GM21717 (cell line): ENCODE measurements at regions not wholly inside any gene's neighbourhood (a gene's known extent, or its start where the extent isn't known, plus 50 kb on each side); places are given as distances from the start of the nearest gene placed in this dataset.
"Not testable (repeated sequence)": the region's sequence is repeated elsewhere in the genome, so short reads cannot be mapped to it uniquely, and the experiment has no call there.

Experiments
- ATAC-seq: cut with Tn5 transposase; IDR thresholded peaks from one replicate; pipeline ENCODE4 v1.9.1; 2021; ENCODE audit warnings: mild to moderate bottlenecking, moderate library complexity; ENCODE audit not compliant: unreplicated experiment

DNA sequence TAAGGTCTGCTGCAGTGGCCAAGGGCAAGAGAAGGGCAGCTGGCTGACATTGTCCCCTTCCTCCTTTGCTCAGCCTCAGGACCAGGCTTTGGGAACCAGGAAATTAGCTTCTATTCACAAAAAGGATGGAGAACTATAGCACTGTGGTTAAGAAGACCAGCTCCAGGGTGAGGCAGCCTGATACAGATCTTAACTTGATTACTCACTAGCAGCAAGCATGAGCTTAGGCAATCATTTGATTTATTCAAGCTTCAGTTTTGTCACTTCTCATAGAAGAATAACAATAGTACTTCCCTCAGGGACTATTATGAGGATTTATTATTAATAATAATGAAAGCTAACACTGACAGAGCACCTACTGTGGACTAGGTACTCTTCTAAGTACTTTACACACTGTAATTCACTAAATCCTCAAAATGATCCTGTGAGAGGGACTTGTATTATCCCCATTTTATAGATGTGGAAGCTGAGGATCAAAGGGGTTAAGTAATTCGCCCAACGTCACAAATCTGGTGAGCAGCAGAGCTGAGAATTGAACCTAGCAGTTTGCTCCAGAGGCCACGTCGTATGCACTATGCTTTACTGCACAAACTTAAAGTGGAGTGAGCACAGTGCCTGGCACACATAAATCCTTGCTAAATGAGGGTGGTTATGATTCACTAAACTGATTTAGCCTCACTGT lies 130.4 kb upstream of the PAK3 start:
- ATAC-seq, result no peak

DNA sequence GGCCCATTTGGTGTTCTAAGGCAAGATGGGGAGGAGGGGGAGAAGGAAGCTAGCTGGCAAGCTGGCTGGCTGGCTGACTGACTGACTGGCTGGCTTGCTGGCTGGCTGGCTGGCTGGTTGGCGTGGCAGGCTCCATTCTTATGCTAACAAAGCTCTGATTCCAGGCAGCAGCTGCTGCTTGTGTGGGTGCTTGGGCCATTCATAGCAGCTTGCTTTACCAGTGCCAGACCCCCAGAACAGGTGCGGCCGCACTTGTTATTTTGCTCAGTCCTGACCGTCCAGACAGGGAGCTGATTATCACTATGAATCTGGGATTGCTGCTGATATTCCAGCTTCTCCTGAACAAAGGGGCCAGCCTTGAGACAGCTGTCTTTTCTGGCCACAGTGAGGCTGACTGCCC lies 131.2 kb upstream of the PAK3 start:
- no peak for ATAC-seq

DNA sequence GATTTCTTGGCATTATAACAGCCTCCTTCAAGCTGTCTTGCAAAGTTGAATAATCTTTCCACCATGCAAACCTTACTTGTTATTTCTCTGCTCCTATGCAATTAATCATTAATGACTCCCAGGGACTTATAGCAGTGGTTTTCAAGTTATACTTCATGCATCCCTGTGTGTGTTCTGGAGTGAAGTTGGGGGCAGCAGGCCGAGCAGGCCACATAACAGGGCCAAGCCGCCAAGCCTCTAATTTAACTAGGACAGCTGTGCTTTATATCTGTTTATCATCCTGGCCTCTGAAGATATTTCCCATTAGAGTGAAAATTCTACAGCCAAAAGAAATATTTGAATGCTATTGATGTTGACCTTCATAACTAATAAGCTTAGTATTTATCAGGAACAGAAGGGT lies 133.5 kb upstream of the PAK3 start:
- ATAC-seq, result no peak

DNA sequence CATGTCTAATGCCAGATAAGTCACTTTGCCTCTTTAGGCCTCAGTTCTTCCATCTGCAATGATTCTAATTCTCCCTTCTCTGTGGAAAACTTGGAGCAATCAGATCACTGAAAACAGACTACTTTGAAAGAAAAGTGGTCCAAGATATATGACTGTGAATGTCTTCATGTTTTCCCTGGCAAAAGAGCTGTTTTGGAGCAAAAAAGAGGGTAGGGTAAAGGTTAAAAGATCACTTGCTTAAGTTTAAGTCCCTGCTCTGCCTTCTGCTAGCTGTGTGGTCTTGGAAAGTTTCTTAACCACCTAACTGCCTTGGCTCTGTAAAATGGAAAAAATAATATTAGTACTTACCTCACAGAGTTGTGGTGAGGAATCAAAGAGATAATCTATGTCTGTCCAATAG lies 140.3 kb upstream of the PAK3 start:
- ATAC-seq, result no peak

DNA sequence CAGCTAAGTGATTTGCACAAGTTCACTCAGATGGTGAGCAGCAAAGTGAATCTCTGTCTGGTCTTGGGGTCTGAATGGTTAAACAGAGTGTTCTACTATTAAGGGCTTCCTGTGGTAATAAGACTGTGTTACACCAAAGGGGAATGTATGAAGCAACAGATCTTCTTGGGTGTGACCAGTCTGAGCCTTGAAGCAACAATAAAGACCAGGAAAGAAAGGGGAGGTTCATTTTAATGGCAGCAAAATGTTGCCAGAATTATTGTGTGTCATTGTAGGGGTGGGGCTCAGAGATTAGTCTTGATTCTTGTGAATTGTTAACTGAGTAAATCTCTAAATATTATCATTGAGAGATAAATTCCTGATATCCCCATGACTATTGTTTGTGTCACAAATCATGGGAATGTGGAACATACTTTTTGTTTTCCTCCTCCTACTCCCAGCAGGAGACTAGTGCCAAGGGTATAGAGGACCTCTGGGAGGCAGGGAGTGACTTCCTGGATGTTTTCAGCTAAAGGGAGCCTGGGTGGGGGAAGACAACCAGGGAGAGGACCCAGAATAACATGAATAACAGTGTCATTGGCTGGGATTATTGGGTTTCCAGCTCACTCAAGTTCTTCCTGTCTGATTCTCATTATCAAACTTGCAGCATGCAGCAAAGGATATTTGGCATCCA lies 141.4 kb upstream of the PAK3 start:
- ATAC-seq, result no peak

DNA sequence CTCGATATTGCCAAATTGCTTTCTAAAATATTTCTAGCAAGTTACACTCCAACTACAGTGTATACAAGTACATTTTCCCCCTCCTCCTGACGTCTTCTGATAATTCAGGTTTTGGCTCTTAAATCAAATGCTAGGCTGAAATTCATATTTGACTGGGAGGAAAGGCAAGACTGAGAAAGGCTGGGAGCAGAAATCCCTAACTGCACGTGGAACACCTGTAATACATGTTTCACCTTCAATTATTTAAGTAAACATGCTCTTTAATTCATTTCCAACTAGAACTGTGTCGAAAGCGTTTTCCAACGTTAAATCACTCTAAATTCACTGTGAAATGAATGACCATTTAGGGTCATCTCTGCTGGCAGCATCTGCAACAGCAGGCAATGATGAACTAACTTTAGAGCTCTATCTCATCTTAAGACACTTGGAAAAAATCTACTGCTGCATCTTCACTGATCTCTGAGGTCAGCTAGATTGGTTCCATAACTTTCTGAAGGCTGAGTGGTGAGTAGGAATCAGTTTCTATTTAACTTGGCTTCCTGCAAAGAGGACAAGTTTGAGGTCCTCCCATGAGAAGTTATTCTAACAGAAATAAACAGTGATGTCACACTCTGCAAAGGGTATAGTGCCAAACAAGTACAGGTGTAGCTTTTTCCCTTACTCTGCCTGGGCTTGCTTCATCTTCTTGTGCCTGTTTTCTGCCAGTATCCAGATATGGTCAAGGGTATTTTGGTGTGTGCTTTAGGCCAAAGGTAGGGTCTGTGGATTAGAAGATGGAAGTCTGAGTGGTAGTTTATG lies 144.3 kb upstream of the PAK3 start:
- no peak for ATAC-seq

DNA sequence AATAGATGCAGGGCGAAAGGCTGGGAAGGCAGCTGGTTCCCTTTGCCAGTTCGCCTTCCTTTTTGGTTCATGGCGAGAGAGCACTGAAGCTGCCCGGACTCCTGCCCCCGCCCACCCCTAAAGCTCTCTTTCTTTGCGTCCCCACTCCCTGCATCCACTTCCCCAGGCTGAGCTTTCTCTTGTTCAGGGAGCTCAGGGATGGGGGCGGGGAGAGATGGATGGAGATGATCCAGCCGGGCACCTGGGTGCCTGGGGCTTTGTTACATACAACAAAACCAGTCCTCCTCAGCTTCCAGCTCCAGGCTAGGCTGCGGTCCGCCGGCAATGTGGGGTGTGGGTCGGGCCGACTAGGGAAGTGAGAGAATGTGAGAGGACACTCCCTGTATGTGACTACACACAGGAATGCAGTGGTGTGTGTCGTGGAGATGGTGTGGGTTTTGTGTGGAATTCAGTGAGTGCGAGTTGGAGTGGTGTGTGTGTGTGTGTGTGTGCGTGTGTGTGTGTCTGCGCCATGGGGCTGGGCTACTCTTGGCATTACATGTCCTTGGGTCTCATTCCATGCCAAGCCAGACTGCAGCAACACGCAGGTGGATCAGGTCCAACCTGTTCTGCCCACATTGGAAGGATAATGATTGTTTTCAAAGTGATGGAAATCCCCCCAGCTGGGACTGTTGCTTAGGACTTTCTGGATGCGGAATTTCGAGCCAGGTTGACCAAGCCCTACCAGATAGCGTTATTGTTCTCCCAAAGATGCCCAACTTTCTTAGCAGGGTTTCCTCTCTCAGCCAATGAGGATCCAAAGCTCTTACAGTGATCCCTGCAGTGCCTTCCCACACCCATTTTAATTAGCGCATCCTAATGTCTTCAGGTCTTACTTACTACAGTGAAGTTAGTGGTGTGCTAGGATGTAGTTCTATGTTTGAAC lies 149.4 kb upstream of the CHRDL1 start:
- ATAC-seq, result no peak

DNA sequence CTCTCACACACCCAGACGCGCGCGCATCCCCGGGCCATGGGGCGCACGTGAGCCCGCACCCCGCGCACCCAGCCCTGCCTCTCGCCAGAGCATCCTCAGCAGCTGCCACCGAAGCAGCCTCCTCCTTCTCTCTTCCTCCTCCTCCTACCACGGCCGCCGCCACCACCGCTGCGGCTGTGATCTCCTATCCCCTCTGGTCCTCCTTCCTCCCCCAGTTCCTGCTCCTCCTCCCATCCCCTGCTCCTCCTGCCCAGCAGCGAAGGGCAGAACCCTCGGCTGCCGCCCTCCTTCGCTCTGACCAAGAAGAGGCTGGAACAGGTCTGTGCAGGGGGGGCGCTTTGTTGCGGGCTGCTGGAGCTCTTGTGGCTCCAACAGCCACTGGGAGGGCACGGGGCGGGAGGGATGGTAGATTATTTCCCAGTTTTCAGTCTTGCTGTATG lies 148.7 kb upstream of the CHRDL1 start:
- ATAC-seq, result no peak

DNA sequence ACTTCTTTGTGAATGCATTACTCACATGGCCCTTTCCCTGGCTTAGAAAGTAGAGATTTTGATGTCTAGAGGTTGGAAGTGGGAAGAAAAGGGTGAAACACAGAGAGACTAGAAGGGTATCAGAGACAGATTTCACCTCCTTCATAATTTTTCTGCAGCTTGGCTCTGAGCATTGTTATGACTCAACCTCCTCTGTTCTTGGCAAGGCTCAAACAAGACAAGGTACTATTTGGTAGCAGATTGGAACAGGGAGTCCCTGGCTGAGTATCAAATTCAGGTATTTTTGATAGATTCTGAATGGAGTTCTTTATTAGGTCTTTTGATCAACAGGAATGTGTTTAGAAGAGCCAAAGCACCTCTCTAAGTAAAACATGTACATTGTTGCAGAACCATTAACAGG lies 146.3 kb upstream of the CHRDL1 start:
- no peak for ATAC-seq

DNA sequence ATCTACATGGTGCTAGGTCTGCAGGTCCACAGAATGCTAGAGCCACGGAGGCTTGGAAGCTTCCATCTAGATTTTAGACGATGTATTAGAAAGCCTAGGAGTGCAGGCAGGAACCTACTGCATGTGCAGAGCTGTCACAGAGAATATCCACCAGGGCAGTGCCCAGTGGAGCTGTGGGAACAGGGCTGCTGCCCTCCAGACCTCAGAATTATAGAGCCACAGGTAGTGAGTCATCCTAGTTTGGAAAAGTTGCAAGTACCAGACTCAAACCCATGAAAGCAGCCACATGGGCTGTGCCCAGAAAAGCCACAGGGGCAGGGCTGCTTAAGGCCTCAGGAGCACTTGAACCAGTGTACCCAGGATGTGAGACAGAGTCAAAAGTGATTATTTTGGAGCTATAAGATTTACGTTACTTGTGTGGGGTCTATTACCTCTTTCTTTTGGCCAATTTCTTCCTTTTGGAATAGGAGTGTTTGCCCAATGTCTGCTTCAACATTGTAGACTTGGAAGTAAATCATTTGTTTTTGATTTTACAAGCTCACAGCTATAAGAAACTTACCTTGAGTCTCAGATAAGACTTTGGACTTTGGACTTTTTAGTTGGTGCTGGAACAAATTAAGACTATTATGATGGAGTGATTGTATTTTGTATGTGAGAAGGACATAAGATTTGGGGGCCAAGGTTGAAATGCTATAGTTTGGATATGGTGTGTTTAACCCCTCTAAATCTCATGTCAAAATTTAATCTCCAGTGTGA lies 143.5 kb upstream of the CHRDL1 start:
- ATAC-seq, result no peak

DNA sequence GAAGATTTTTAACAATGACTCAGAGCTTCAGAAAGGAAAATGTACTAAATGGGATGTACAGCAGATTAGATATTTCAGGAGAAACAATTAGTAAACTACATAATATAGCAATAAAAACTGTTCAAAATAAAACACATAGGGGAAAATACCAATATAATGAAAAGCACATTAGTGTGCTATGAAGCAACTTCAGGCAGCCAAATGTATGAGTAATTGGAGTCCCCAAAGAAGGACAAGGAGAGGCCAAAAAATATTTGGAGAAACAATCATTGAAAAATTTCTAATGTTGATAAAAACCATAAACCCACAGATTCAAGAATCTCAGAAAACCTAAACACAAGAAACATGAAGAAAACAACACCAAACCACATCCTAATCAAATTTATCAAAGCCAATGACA lies 129.3 kb upstream of the CHRDL1 start:
- ATAC-seq, result no peak

DNA sequence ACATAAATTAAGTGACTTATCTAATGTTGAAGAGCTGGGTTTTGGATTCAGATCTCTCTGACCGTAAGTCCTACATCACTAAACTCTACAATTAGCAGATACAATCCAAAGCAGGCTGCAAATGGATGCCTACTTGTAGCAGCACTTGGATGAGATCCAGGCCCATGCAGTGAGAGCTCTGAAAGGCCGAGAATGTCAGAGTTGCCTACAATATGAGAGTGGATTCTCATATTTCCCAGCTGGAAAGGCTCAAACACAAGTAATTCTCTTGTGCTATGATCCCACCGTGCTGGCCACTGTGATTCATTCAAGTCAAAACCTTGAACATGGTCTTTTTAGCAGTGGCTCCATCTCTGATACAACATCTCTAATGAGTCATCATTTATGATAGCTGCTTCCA lies 125.4 kb upstream of the CHRDL1 start:
- ATAC-seq, result no peak

DNA sequence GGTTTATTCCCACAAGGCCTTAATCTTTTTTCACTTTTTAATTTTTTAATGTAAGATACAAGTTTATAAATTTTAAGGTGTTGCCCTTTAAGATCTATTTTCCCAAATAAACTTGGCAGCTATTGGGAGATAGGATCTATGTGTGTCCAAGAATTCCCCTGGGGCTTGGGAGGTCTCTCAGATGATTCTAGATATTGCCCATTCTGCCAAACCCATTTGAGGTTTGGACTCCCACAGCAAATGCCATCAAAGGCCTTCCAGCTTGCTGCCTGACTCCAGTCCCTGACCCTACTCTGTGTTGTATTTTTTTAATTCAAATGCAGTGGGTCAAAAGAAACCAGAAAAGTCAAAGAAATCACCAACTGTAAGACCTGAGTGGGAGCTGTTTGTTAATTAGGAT lies 120.0 kb upstream of the CHRDL1 start:
- ATAC-seq, result no peak

DNA sequence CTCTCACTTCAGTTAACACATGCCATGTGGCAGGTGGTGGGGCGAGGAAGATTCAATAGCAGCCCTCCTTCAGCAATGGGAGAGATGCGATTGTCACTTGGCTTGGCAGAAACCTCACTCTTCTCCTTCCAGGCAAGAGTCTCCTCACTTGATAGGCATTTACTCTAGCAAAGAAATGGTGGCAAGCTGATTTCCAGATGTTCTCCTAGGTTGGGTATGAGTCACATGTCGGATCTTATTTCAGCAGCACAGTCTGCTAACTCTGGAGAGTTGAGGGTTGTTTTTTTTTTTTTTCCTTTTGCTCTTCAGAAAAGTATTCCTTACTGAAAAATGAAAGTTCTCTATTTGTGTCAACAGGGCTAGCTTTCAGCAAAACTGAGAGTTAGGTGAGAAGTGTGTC lies 119.5 kb upstream of the CHRDL1 start:
- ATAC-seq, result no peak

DNA sequence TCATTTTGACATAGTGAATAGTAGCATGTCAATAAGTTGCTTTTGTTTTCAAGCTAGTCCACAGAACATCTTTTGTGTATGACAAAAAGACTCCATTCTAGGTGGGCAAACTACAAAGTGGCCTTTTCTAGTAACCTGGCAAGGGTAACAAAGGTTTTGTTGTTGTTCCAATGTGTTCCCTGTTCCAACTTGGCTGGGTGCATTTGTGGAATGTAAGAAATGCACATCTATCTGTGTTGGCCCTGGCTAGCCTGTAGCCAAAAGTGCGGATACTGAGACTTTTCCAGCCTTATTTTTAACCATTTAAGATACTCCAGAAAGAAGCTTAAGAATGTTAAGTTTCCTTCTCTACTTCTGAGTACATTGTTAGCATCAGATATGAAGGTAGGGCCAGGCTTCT lies 118.7 kb upstream of the CHRDL1 start:
- no peak for ATAC-seq

DNA sequence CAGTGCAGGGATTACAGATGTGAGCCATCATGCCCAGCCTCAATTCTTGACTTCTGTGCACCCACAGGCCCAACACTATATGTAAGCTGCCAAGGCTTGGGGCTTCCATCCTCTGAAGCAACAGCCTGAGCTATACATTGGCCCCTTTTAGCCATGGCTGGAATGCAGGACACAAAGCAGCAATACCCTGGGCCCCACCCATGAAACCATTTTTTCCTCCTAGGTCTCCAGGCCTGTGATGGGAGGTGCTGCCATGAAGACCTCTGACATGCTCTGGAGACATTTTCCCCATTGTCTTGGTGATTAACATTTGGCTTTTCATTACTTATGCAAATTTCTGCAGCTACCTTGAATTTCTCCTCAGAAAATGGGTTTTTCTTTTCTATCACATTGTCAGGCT lies 109.1 kb upstream of the CHRDL1 start:
- ATAC-seq, result not testable (repeated sequence)

DNA sequence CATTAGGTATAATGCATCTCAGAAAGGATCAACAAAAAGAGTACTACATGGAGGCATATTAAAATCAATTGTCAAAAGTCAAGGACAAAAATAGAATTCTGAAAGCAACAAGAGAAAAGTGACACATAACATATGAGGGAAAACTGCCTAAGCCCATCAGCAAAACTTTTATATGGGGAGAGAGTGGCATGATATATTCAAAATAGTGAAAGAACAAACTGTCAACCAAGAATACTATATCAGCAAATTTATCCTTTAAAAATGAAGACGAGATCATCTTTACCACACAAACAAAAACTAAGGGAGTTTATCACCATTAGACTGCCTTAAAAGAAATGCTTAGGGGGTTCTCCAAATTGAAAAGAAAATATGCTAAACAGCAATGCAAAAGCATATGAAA lies 86.4 kb upstream of the CHRDL1 start:
- ATAC-seq, result no peak

DNA sequence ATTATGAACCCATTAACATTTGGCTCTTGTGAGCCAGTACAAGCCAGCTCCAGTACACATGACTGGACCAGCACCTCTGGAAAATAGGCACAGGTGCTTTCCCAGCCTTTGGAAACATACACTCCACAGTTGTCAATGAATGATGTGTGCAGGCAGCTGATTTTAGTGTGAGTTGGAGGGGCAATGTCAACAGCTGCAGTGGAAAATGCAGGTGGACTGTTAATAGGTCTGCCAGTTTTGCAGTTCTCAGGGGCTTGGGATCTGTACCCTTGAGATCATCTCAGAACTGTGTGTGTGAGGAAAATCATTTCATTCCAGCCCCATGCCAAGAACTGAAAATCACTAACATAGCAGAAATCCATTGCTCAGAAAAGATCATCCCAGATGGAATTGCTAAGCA lies 81.7 kb upstream of the CHRDL1 start:
- no peak for ATAC-seq

DNA sequence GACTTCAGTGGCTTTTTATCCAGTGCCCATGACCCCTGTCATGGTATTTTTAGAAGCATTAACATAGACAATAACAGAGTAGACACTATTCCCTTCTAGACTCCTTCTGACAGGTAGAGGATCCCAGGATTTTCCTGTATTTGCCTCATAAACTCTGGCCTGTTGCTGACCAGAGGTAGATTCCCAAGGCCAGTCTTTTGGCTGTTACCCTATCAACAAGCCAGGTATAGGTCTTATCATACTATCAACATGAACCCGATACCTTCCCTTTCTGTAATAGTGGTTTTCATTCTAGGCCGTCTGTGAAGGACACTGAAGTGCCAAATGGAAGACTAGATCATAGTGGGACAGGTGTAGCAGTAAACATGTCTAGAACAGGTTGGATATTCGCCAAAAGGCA lies 76.2 kb upstream of the CHRDL1 start:
- no peak for ATAC-seq

DNA sequence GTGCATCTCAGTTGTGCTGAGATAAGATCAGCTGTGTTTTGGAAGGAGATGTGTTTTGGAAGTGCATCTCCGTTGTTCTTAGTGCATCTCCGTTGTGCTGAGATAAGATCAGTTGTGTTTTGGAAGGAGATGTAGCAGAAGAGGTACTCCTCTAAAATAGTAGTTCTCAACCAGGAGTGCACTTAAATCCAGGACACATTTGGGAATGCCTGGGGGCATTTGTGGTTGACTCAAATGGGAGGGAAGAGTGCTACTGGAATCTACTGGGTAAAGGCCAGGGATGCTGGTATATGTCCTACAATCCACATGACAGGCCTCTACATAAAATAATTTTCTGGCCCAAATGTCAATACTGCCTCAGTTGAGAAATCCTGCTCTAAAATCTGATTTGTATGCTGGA lies 70.8 kb upstream of the CHRDL1 start:
- no peak for ATAC-seq
